ENCODE measurements at regions not wholly inside any gene's neighbourhood (a gene's known extent, or its start where the extent isn't known, plus 50 kb on each side); places are given as distances from the start of the nearest gene placed in this dataset.

- TF ChIP-seq POLR2AphosphoS5 (IDR thresholded peaks at IDR 0.05; ENCODE audit: low read depth, low read length), result no peak
- no peak for TF ChIP-seq TAF1 (IDR thresholded peaks at IDR 0.05; ENCODE audit: borderline replicate concordance, insufficient read depth, low read length)
- no peak for TF ChIP-seq SIN3A (IDR thresholded peaks at IDR 0.05; ENCODE audit: borderline replicate concordance, insufficient read depth, low read length)
- TF ChIP-seq FOXP2 (optimal IDR thresholded peaks at IDR 0.05; ENCODE audit: borderline replicate concordance, extremely low read depth, extremely low read length, insufficient read depth), result no peak
- TF ChIP-seq, protein P1, sequence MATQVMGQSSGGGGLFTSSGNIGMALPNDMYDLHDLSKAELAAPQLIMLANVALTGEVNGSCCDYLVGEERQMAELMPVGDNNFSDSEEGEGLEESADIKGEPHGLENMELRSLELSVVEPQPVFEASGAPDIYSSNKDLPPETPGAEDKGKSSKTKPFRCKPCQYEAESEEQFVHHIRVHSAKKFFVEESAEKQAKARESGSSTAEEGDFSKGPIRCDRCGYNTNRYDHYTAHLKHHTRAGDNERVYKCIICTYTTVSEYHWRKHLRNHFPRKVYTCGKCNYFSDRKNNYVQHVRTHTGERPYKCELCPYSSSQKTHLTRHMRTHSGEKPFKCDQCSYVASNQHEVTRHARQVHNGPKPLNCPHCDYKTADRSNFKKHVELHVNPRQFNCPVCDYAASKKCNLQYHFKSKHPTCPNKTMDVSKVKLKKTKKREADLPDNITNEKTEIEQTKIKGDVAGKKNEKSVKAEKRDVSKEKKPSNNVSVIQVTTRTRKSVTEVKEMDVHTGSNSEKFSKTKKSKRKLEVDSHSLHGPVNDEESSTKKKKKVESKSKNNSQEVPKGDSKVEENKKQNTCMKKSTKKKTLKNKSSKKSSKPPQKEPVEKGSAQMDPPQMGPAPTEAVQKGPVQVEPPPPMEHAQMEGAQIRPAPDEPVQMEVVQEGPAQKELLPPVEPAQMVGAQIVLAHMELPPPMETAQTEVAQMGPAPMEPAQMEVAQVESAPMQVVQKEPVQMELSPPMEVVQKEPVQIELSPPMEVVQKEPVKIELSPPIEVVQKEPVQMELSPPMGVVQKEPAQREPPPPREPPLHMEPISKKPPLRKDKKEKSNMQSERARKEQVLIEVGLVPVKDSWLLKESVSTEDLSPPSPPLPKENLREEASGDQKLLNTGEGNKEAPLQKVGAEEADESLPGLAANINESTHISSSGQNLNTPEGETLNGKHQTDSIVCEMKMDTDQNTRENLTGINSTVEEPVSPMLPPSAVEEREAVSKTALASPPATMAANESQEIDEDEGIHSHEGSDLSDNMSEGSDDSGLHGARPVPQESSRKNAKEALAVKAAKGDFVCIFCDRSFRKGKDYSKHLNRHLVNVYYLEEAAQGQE (IDR thresholded peaks at IDR 0.05; ENCODE audit: insufficient read depth in 1 of 2, low read depth in 2 of 2, low read length in 2 of 2), result no peak
These were observed 209.7 kb upstream of the PWP1 start for GRCh38 chr12:107475900-107476299.

GRCh38 chr12:107477018-107477417 is 208.6 kb upstream of the PWP1 start:
- TF ChIP-seq, protein P1 (IDR thresholded peaks at IDR 0.05; ENCODE audit: insufficient read depth in 1 of 2, low read depth in 2 of 2, low read length in 2 of 2), result no peak
- TF ChIP-seq POLR2AphosphoS5 (IDR thresholded peaks at IDR 0.05; ENCODE audit: low read depth, low read length), result no peak
- TF ChIP-seq TAF1 (IDR thresholded peaks at IDR 0.05; ENCODE audit: borderline replicate concordance, insufficient read depth, low read length), result no peak
- no peak for TF ChIP-seq FOXP2 (optimal IDR thresholded peaks at IDR 0.05; ENCODE audit: borderline replicate concordance, extremely low read depth, extremely low read length, insufficient read depth)
- TF ChIP-seq SIN3A (IDR thresholded peaks at IDR 0.05; ENCODE audit: borderline replicate concordance, insufficient read depth, low read length), result no peak

DNA sequence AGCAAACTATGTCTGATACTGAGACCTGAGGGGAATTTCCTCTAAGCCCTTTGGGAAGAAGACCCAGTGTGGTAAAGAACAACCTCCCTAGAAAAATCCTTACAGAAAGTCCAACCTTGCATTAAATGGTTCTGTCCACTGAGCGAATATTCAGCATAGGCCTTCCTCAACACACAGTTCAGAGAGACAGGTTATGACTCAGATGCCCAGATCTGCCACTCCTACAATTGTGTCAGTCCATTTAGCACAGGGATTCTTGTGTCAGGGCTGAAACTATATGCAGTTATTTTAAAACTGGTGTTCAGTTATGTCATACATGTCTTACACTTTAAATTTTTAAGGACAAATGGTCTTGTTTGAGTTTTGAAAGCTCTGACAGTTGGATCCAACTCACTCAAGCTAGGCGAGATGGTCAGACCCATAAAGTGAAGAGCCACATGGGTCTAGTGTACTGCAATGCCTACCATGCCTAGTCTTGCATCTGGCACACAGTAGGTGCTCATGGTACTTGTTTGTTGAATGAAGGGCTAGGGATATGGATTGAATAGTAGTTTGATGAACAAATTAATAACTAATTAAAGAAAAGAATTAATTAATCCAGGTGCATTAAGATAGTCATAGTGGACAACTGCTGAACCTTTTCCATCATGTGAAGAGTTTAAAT is 207.5 kb upstream of the PWP1 start:
- TF ChIP-seq SIN3A (IDR thresholded peaks at IDR 0.05; ENCODE audit: borderline replicate concordance, insufficient read depth, low read length) (no peak), FOXP2 (optimal IDR thresholded peaks at IDR 0.05; ENCODE audit: borderline replicate concordance, extremely low read depth, extremely low read length, insufficient read depth) (no peak), TAF1 (IDR thresholded peaks at IDR 0.05; ENCODE audit: borderline replicate concordance, insufficient read depth, low read length) (no peak), POLR2AphosphoS5 (IDR thresholded peaks at IDR 0.05; ENCODE audit: low read depth, low read length) (no peak)
- TF ChIP-seq, protein P1 (IDR thresholded peaks at IDR 0.05; ENCODE audit: insufficient read depth in 1 of 2, low read depth in 2 of 2, low read length in 2 of 2), result no peak

DNA sequence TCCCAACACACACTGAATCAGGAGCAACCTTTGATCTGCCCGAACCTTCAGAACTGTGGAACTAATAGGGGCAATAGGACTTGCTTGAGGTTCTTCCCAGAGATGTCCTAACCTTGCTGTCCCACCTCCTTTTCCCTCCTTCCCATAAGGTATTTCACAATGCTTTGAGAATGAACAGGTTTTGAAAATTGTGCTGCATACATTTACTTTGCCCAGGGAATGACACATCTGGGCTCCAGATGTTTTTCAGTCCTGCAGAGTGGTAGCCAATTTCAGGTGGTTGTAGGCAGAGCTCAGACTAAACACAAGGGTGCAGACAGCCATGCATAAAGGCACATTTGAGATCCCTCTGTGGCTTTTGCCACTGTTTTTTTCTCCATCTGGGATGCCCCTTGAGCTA is 206.7 kb upstream of the PWP1 start:
- TF ChIP-seq SIN3A (IDR thresholded peaks at IDR 0.05; ENCODE audit: borderline replicate concordance, insufficient read depth, low read length) (no peak), POLR2AphosphoS5 (IDR thresholded peaks at IDR 0.05; ENCODE audit: low read depth, low read length) (no peak), TAF1 (IDR thresholded peaks at IDR 0.05; ENCODE audit: borderline replicate concordance, insufficient read depth, low read length) (no peak), FOXP2 (optimal IDR thresholded peaks at IDR 0.05; ENCODE audit: borderline replicate concordance, extremely low read depth, extremely low read length, insufficient read depth) (no peak)
- TF ChIP-seq, protein P1 (IDR thresholded peaks at IDR 0.05; ENCODE audit: insufficient read depth in 1 of 2, low read depth in 2 of 2, low read length in 2 of 2), result no peak
